ENCODE measurements at regions not wholly inside any gene's neighbourhood (a gene's known extent, or its start where the extent isn't known, plus 50 kb on each side); places are given as distances from the start of the nearest gene placed in this dataset.

- TF ChIP-seq TAF1 (IDR thresholded peaks at IDR 0.05; ENCODE audit: low read depth, low read length) (no peak), POLR2A (IDR thresholded peaks at IDR 0.05; ENCODE audit: low read depth, low read length) (no peak)
Measured at GRCh38 chr2:15688924-15689568, 97.4 kb downstream of the DDX1 start.
